HEK293 (cell line): ENCODE measurements at regions not wholly inside any gene's neighbourhood (a gene's known extent, or its start where the extent isn't known, plus 50 kb on each side); places are given as distances from the start of the nearest gene placed in this dataset.

Experiments used
- CTCF ChIP-seq: fragments of 450-650 bp; formaldehyde crosslinking; IDR thresholded peaks from 2 replicates; pipeline ENCODE4 v1.5.1; 2016; ENCODE audit warnings: missing biosample characterization, missing genetic modification characterization
- KLF10 ChIP-seq: fragments of 450-650 bp; IDR thresholded peaks from 2 replicates; pipeline ENCODE4 v1.5.1; 2018; ENCODE audit warnings: missing biosample characterization, mild to moderate bottlenecking, missing genetic modification characterization
- ZNF341 ChIP-seq: fragments of 450-650 bp; formaldehyde crosslinking; IDR thresholded peaks from 2 replicates; pipeline ENCODE4; 2016; ENCODE audit warnings: low read depth, missing biosample characterization, missing genetic modification characterization
- ZNF394 ChIP-seq: fragments of 450-650 bp; formaldehyde crosslinking; IDR thresholded peaks from 2 replicates; pipeline ENCODE4 v1.5.1; 2016; ENCODE audit warnings: missing biosample characterization, missing genetic modification characterization, mild to moderate bottlenecking, moderate library complexity, borderline replicate concordance
- ZNF561 ChIP-seq: fragments of 450-650 bp; IDR thresholded peaks from 2 replicates; pipeline ENCODE4 v1.5.1; 2018; ENCODE audit warnings: missing biosample characterization, missing genetic modification characterization, borderline replicate concordance
- ZNF596 ChIP-seq: fragments of 450-650 bp; IDR thresholded peaks from 2 replicates; pipeline ENCODE4 v1.5.0; 2018; ENCODE audit warnings: missing biosample characterization, mild to moderate bottlenecking, missing genetic modification characterization, moderate library complexity

GRCh38 chr13:66074018-66074615 is 1156.0 kb downstream of the PCDH9 start:
- TF ChIP-seq CTCF: no peak
- no peak for TF ChIP-seq KLF10 (tag by site-specific recombination)
- TF ChIP-seq ZNF596 (tag by site-specific recombination): no peak
- no peak for TF ChIP-seq ZNF561 (tag by site-specific recombination)
- TF ChIP-seq ZNF341 (tag by site-specific recombination): no peak
- TF ChIP-seq ZNF394 (tag by site-specific recombination): no peak
